Pancreas (tissue), 10 donors: ENCODE measurements at regions not wholly inside any gene's neighbourhood (a gene's known extent, or its start where the extent isn't known, plus 50 kb on each side); places are given as distances from the start of the nearest gene placed in this dataset.
A peak's percentile ranks its signal among the peaks of the same experiment; 100 is the strongest.
"Not testable (repeated sequence)": the region's sequence is repeated elsewhere in the genome, so short reads cannot be mapped to it uniquely, and the experiment has no call there.

ENCODE experiments used
- ATAC-seq, 4 donors: fragments of 200-7000 bp; cut with Tn5 transposase; one replicate each; pipeline versions ENCODE4 v1.8.0 to v1.9.1; 2020; ENCODE audit warnings: mild to moderate bottlenecking in 4 of 4, moderate library complexity in 4 of 4
- DNase-seq, 6 donors: peaks; one replicate each; pipeline ENCODE4 v3.0.0-alpha.2; 2020
- FAIRE-seq: peaks from 2 replicates; lab custom pipeline; 2012; peaks lifted over from hg19 to GRCh38; lab: Jason Lieb, UNC
- H3K27ac ChIP-seq, 4 donors: fragments of 200-600 bp; sonication (generic); 1 replicate in 3 of 4; 2 replicates in 1 of 4; pipeline versions ENCODE4 v1.5.0 to v1.8.0; 2020
- H3K27me3 ChIP-seq, 4 donors: fragments of 200-600 bp; one replicate each; pipeline ENCODE4 v1.8.0; 2021
- H3K36me3 ChIP-seq, 3 donors: fragments of 200-600 bp; sonication (generic) in 1 of 3; one replicate each; pipeline versions ENCODE4 v1.5.0 to v1.8.0; 2020 to 2021
- H3K4me1 ChIP-seq, 3 donors: fragments of 200-600 bp; one replicate each; pipeline ENCODE4 v1.8.0; 2021
- H3K4me3 ChIP-seq, 4 donors: fragments of 200-600 bp; sonication (generic) in 2 of 4; one replicate each; pipeline versions ENCODE4 v1.5.0 to v1.8.0; 2020 to 2021
- H3K9me3 ChIP-seq, 4 donors: fragments of 200-600 bp; one replicate each; pipeline ENCODE4 v1.8.0; 2021
- WGBS, 2 donors: extraction: QIAGEN DNeasy Blood & Tissue Kit; methylation state at CpG; one replicate each; pipeline ENCODE4 v1.1.7; 2013; 5-methylcytosine and 5-hydroxymethylcytosine counted together
- intact Hi-C, 3 donors: fragments of 100-400 bp; cut with DNase I; formaldehyde crosslinking; loops; one replicate each; pipeline versions ENCODE4 v1.11.1 to v1.14.2; 2022
- TF ChIP-seq, protein P1 (sequence below), 4 donors: fragments of 200-600 bp; sonication (generic) in 3 of 4; IDR thresholded peaks; one replicate each; pipeline versions ENCODE4 v1.5.0 to v1.8.0; 2021; ENCODE audit warnings: antibody characterized with exemption in 4 of 4
- donor health status: healthy with polysubstance abuse.
- donor health status: DM: no; HTN: no; CAD: no; lungs with moderate emphysema.
- donor health status: DM: no; HTN: no; CAD: no.
- donor health status: control.
- donor health status: control.
- donor health status: Bipolar disorder and iron deficiency.
- donor health status: DM: yes; HTN: yes; CAD: no.
- donor health status: DM: no; HTN: no; CAD: no.
- donor health status: DM: no; HTN: no; CAD: no.
- donor health status: DM: yes; HTN: yes; CAD: no.

DNA sequence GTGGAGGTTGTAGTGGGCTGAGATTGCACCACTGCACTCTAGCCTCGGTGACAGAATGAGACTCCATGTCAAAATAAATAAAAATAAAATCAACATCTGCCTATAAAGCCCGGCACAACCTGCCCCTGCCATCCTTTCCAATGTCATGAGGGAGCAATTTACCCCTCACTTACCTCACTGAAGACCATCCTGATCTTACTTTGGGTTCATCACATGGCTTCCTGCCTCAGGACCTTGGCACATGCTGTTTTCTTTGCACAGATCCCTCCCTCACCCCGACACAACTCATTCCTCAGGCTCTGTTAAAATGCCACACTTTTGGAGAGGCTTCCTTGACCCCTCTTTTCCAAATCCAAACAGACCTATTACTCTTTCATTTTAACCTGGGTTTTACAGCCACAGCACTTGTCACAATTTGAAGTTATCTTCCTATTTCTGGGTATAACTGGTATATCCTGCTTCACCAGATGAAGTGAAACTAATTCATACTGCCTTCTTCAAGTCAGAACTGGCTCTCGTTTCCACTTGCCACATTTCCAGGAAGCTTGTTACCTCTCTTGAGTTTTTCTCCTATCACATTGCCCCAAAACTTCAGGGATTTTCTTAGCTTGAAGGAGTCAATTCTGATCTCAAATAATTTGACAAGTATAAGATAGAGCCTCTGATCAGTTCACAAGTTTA, 69.3 kb upstream of the PARD3 start:
- WGBS, 2 donors, result 77 to 85% methylated on average over 4 of the region's 4 CpGs
- TF ChIP-seq, protein P1, sequence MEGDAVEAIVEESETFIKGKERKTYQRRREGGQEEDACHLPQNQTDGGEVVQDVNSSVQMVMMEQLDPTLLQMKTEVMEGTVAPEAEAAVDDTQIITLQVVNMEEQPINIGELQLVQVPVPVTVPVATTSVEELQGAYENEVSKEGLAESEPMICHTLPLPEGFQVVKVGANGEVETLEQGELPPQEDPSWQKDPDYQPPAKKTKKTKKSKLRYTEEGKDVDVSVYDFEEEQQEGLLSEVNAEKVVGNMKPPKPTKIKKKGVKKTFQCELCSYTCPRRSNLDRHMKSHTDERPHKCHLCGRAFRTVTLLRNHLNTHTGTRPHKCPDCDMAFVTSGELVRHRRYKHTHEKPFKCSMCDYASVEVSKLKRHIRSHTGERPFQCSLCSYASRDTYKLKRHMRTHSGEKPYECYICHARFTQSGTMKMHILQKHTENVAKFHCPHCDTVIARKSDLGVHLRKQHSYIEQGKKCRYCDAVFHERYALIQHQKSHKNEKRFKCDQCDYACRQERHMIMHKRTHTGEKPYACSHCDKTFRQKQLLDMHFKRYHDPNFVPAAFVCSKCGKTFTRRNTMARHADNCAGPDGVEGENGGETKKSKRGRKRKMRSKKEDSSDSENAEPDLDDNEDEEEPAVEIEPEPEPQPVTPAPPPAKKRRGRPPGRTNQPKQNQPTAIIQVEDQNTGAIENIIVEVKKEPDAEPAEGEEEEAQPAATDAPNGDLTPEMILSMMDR (IDR thresholded peaks at IDR 0.05), result no peak
- no peaks in the 10 kb centered on the region for H3K4me1 ChIP-seq
- H3K9me3 ChIP-seq, result no peaks in the 10 kb centered on the region
- ATAC-seq (no peak), FAIRE-seq (no peak), DNase-seq (no peak)
- intact Hi-C loops, result no loop called here
- no peak overlapping the region for H3K27ac ChIP-seq
- H3K4me3 ChIP-seq, result no peak overlapping the region
- no peaks in the 10 kb centered on the region for H3K27me3 ChIP-seq
- no peaks in the 10 kb centered on the region for H3K36me3 ChIP-seq

DNA sequence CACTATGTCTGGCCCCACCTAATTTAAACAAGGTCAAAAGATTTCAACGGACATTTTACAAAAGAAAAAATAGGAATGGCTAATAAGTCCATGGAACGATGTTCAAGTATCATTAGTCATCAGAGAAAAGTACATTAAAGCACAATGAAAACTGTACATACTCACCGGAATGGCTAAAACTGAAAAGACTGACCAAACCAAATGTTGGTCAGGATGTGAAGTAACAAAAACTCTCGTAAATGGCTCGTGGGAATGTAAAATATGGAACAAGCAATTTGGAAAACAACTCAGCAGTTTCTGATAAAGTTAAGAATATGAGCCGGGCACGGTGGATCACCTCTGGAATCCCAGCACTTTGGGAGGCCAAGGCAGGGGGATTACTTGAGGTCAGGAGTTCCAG, 65.7 kb upstream of the PARD3 start:
- Histone ChIP-seq H3K4me1 (no peaks in the 10 kb centered on the region), H3K36me3 (no peaks in the 10 kb centered on the region), H3K27me3 (no peaks in the 10 kb centered on the region), H3K27ac (no peak overlapping the region), H3K9me3 (no peaks in the 10 kb centered on the region), H3K4me3 (no peak overlapping the region)
- TF ChIP-seq, protein P1 (IDR thresholded peaks at IDR 0.05), result no peak
- FAIRE-seq (no peak), DNase-seq (no peak), ATAC-seq (no peak)
- WGBS, 2 donors, result 82 to 92% methylated on average over 7 of the region's 7 CpGs
- intact Hi-C loops, result no loop called here

DNA sequence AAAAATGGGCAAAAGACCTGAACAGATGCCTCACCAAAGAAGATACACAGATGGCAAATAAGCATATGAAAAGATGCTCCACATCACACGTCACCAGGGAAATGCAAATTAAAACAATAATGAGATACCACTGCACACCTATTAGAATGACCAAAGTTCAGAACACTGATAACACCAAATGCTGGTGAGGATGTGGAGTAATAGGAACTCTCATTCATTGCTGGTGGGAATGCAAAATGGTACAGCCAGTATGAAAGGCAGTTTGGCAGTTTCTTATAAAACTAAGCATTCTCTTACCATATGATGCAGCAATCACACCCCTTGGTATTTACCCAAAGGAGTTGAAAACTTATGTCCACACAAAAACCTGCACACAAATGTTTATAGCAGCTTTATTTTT, 63.6 kb upstream of the PARD3 start:
- H3K36me3 ChIP-seq, DNase-seq, ATAC-seq, intact Hi-C loops, H3K4me1 ChIP-seq, H3K9me3 ChIP-seq, H3K4me3 ChIP-seq, H3K27ac ChIP-seq, FAIRE-seq, H3K27me3 ChIP-seq: not testable (repeated sequence)
- WGBS, 2 donors, result 88 to 100% methylated on average over 1 of the region's 1 CpG

DNA sequence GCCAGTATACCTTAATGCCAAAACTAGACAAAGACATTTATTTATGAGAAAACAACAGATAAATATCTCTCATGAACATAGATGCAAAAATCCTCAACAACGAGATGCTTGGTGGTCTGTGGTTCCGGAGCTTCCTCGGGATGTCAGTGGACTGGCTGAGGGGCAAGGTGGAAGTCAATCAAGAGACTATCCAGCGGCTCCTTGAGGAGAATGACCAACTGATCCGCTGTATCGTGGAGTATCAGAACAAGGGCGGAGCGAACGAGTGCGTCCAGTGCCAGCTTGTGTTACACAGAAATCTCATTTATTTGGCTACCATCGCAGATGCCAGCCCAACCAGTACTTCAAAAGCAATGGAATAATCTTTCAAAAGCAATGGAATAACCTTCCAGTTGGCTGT, 60.0 kb upstream of the PARD3 start:
- H3K27ac ChIP-seq, result no peak overlapping the region
- H3K9me3 ChIP-seq, result no peaks in the 10 kb centered on the region
- no peak for DNase-seq
- intact Hi-C loops, result no loop called here
- WGBS, 2 donors, result 81 to 87% methylated on average over 11 of the region's 11 CpGs
- H3K27me3 ChIP-seq, result no peaks in the 10 kb centered on the region
- TF ChIP-seq, protein P1 (IDR thresholded peaks at IDR 0.05), result no peak
- H3K4me1 ChIP-seq, result no peaks in the 10 kb centered on the region
- ATAC-seq, result peak in 1 of 4 donors; percentile 32
- FAIRE-seq, result no peak
- H3K36me3 ChIP-seq, result no peaks in the 10 kb centered on the region
- H3K4me3 ChIP-seq, result no peak overlapping the region

DNA sequence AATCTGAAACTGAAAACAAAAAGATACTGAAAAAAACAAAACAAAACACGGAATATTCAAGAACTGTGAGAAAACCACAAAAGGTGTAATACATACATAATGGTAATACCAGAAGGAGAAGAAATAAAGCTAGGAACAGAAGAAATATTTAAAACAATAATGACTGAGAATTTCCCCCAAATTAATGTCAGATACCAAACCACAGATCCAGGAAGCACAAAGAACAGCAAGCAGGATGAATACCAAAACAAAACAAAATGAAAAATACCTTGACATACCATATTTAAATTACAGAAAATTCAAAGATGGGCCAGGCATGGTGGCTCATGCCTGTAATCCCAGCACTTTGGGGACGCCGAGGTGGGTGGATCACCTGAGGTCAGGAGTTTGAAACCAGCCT, 57.7 kb upstream of the PARD3 start:
- TF ChIP-seq, protein P1 (IDR thresholded peaks at IDR 0.05), result no peak
- 89 to 92% methylated on average over 3 of the region's 3 CpGs for WGBS, 2 donors
- Histone ChIP-seq H3K9me3 (no peaks in the 10 kb centered on the region), H3K36me3 (no peaks in the 10 kb centered on the region), H3K27ac (no peak overlapping the region), H3K4me3 (no peak overlapping the region), H3K27me3 (no peaks in the 10 kb centered on the region), H3K4me1 (no peaks in the 10 kb centered on the region)
- DNase-seq, result no peak
- intact Hi-C loops, result no loop called here
- FAIRE-seq, result no peak
- no peak for ATAC-seq
